Fibroblast of mammary gland (primary cell): ENCODE measurements at regions not wholly inside any gene's neighbourhood (a gene's known extent, or its start where the extent isn't known, plus 50 kb on each side); places are given as distances from the start of the nearest gene placed in this dataset.
A peak's percentile ranks its signal among the peaks of the same experiment; 100 is the strongest.

Source experiments
- DNase-seq: peaks from one replicate; pipeline ENCODE4 v3.0.0-alpha.2; 2010; ENCODE audit warnings: low read depth
- H3K4me3 ChIP-seq: 2 replicates; pipeline ENCODE4 v1.5.1; 2011; ENCODE audit warnings: low read depth, mild to moderate bottlenecking, low read length, moderate library complexity; ENCODE audit not compliant: control insufficient read depth
- TF ChIP-seq, protein P1 (sequence below): conservative IDR thresholded peaks from 2 replicates; pipeline ENCODE4 v1.5.1; 2011; ENCODE audit warnings: low read depth, low read length, inconsistent platforms; ENCODE audit not compliant: control insufficient read depth, insufficient read depth

DNA sequence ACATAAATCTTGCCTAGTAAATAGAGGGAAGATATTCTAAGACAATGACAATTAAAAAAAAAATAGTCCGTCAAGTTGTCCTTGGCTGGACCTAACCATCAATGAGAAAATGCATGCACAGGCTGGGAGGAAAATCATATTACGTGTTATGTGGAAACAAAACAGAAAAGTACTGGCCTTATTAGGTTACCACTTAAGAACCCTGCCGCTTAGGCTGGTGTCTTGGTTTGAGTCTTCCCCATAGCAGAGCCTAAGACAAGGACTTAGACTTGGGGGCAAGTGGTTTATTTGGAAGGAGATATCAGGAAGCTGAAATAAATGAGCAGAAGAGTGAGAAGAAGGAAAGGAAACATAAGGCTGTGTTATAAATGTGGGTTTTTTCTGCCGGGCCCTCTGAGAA lies 186.4 kb downstream of the MRPL39 start:
- no peak overlapping the region for H3K4me3 ChIP-seq
- DNase-seq = no peak
- TF ChIP-seq, protein P1, sequence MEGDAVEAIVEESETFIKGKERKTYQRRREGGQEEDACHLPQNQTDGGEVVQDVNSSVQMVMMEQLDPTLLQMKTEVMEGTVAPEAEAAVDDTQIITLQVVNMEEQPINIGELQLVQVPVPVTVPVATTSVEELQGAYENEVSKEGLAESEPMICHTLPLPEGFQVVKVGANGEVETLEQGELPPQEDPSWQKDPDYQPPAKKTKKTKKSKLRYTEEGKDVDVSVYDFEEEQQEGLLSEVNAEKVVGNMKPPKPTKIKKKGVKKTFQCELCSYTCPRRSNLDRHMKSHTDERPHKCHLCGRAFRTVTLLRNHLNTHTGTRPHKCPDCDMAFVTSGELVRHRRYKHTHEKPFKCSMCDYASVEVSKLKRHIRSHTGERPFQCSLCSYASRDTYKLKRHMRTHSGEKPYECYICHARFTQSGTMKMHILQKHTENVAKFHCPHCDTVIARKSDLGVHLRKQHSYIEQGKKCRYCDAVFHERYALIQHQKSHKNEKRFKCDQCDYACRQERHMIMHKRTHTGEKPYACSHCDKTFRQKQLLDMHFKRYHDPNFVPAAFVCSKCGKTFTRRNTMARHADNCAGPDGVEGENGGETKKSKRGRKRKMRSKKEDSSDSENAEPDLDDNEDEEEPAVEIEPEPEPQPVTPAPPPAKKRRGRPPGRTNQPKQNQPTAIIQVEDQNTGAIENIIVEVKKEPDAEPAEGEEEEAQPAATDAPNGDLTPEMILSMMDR = no peak

DNA sequence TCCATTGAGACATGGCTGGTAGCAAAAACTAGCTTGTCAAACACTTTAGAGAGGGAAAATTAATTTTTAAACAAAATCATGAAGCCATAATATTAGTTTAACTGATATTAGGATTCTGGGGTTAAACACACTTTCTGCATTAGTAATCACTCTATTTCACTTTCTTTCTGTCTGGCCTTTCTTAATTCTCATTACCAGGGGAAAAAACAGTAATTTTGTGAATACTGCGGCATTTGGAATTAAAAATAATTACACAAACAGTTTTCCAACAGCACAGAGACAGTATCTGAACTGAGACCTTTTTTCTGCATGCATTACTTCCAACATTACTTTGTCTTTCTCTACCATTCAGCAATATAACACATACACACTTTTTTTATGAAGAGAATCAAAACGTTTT lies 190.6 kb downstream of the MRPL39 start:
- TF ChIP-seq, protein P1 = no peak
- no peak for DNase-seq
- no peak overlapping the region for H3K4me3 ChIP-seq

DNA sequence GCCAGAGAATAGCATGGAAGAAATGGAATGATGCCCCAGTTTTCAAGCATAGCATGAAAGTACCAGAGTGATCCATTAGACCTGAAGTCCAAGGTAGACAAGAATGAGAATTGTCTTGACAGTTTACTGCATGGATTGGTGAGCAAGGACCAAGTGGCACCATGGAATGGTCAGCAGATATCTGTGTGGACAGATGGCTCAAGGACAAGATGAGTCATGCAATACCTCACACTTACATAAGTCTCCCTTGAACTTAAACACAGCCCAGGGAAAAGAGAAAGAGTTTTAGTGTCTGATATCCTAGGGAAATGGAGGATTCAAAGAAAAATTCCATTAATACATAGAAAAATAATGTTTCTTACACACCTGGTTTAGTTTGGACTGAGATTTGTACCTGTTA lies 195.2 kb downstream of the MRPL39 start:
- TF ChIP-seq, protein P1 = no peak
- H3K4me3 ChIP-seq = no peak overlapping the region
- DNase-seq = peak; percentile 30

DNA sequence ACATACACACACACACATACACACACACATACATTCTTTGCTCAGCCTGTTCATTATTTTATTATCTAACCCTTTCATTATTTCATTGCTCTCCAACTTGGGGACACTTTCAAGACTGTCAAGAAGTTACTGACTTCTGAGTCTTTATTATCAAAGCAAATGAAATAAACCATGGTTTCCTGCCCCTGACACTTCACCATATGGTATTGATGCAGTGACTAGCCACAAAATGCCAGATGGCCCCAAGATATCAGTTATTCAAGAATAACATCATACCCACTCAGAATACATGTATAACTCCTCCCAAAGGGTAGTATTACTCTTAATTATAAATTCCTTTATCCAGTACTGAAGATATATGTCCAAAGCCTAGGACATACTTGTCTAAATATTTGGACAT lies 197.3 kb downstream of the MRPL39 start:
- TF ChIP-seq, protein P1 = no peak
- peak; percentile 5 for DNase-seq
- no peak overlapping the region for H3K4me3 ChIP-seq

DNA sequence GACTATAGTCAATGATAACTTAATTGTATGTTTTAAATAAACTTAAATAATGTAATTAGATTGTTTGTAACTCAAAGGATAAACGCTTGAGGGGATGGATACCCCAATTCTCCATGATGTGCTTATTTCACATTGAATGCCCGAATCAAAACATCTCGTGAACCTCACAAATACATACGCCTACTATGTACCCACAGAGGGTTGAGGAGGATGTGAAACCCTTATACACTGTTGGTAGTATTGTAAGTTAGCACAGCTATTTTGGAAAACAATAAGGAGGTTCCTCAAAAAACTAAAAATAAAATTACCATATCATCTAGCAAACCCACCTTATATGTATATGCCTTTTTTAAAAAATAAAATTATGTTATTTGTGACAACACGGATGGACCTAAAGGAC lies 198.6 kb downstream of the MRPL39 start:
- no peak for DNase-seq
- TF ChIP-seq, protein P1 = no peak
- H3K4me3 ChIP-seq = no peak overlapping the region

DNA sequence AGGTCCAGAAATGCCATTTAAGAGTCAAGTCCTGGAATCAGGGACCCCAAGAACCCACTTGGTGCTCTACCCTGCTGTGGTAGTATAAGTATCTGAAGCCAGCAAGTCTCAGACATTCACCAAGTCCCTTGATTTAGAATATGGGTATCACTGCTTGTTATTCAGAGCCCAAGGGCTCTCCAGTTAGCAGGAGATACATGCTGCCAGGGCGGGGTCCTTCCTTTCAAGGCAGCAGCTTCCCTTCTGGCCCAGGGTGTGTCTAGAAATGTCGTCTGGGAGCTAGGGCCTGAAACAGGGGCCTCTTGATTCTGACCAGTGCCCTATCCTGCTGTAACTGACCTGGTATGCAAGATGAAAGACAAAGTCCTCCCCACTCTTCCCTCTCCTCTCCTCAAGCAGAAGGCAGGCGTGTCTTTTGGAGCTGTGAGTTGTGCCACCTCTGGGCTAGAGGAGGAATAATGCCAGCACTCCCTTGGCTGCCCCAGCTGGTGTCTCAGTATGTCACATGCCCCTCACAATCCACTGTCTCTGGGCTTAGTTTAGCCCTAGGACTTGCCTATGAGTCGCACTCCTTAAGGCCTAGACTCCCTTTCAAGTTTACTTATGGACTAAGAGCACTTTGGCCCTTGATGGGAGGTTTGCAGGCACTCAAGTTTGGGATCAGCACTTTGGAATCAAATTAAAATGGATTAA lies 200.2 kb downstream of the MRPL39 start:
- no peak for DNase-seq
- TF ChIP-seq, protein P1 = no peak
- no peak overlapping the region for H3K4me3 ChIP-seq

DNA sequence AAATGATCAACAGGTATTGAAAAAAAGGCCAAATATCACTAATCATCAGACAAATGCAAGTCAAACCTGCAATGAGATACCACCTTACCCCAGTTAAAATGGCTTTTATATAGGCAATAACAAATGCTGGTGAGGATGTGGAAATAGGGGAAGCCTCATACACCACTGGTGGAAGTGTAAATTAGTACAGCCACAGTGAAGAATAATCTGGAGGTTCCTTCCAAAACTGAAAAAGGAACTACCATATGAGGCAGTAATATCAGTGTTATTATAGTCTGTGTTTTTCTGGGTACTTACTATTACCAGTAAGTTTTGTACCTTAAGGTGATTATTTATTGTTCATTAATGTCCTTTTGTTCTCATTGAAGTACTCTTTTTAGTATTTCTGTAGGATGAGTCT lies 201.3 kb downstream of the MRPL39 start:
- TF ChIP-seq, protein P1 = no peak
- no peak overlapping the region for H3K4me3 ChIP-seq
- no peak for DNase-seq
